DND-41 (cell line): ENCODE measurements at regions not wholly inside any gene's neighbourhood (a gene's known extent, or its start where the extent isn't known, plus 50 kb on each side); places are given as distances from the start of the nearest gene placed in this dataset.

Source experiments
- ATAC-seq: fragments of 200-7000 bp; cut with Tn5 transposase; 3 replicates; pipeline ENCODE4 v1.9.1; 2021; ENCODE audit warnings: low read depth; ENCODE audit not compliant: insufficient read depth
- DNase-seq: peaks from one replicate; pipeline ENCODE4 v3.0.0-alpha.2; 2020
- H2AFZ ChIP-seq: 2 replicates; pipeline ENCODE4 v1.6.0; 2012; ENCODE audit warnings: low read depth, low read length
- H3K27ac ChIP-seq: 2 replicates; pipeline ENCODE4 v1.5.1; 2012; ENCODE audit warnings: low read length, inconsistent platforms
- H3K27me3 ChIP-seq: fragments of 200-600 bp; sonication (generic); 2 replicates; pipeline ENCODE4 v1.6.0; 2012; ENCODE audit warnings: low read length, mild to moderate bottlenecking, inconsistent platforms; ENCODE audit not compliant: insufficient read depth, poor library complexity
- H3K36me3 ChIP-seq: 2 replicates; pipeline ENCODE4 v1.5.1; 2012; ENCODE audit warnings: low read length, inconsistent platforms; ENCODE audit not compliant: insufficient read depth
- H3K4me1 ChIP-seq: 2 replicates; pipeline ENCODE4 v1.5.1; 2012; ENCODE audit warnings: mild to moderate bottlenecking, low read length; ENCODE audit not compliant: insufficient read depth
- H3K4me2 ChIP-seq: 2 replicates; pipeline ENCODE4 v1.6.0; 2012; ENCODE audit warnings: mild to moderate bottlenecking, moderate library complexity, low read length, inconsistent platforms; ENCODE audit not compliant: insufficient read depth
- H3K4me3 ChIP-seq, 2 experiments: fragments of 200-600 bp in 1 of 2; shearing (Covaris generic) in 1 of 2; 2 replicates each; pipeline ENCODE4 v1.5.1; 2012 to 2016; ENCODE audit warnings: inconsistent platforms in 2 of 2, low read length in 2 of 2, mild to moderate bottlenecking in 2 of 2, low read depth in 1 of 2, moderate library complexity in 1 of 2
- H3K79me2 ChIP-seq: 2 replicates; pipeline ENCODE4 v1.6.0; 2012; ENCODE audit warnings: low read length, inconsistent platforms; ENCODE audit not compliant: insufficient read depth
- H3K9ac ChIP-seq: 2 replicates; pipeline ENCODE4 v1.6.0; 2012; ENCODE audit warnings: low read depth, mild to moderate bottlenecking, inconsistent platforms, low read length, moderate library complexity
- H3K9me3 ChIP-seq: 2 replicates; pipeline ENCODE4 v1.5.1; 2012; ENCODE audit warnings: low read length, moderate library complexity, mild to moderate bottlenecking, inconsistent platforms; ENCODE audit not compliant: insufficient read depth, severe bottlenecking
- H4K20me1 ChIP-seq: 2 replicates; pipeline ENCODE4 v1.6.0; 2012; ENCODE audit warnings: low read length; ENCODE audit not compliant: insufficient read depth
- CTCF ChIP-seq: IDR thresholded peaks from 2 replicates; pipeline ENCODE4 v1.5.1; 2012; ENCODE audit warnings: borderline replicate concordance, low read length, moderate library complexity, mild to moderate bottlenecking; ENCODE audit not compliant: poor library complexity, severe bottlenecking; ENCODE audit errors: extremely low read depth
- EZH2 ChIP-seq: IDR thresholded peaks from 3 replicates; pipeline ENCODE4 v1.6.1; 2012; ENCODE audit warnings: borderline replicate concordance, low read depth, mild to moderate bottlenecking, moderate library complexity, low read length, inconsistent platforms; ENCODE audit not compliant: severe bottlenecking

GRCh38 chr5:39906146-39906545 lies 481.4 kb upstream of the DAB2 start:
- no peak overlapping the region for H3K4me2 ChIP-seq
- no peaks in the 10 kb centered on the region for H4K20me1 ChIP-seq
- H3K9ac ChIP-seq: no peak overlapping the region
- ATAC-seq: no peak
- H3K9me3 ChIP-seq: no peaks in the 10 kb centered on the region
- no peak overlapping the region for H3K27ac ChIP-seq
- no peaks in the 10 kb centered on the region for H3K79me2 ChIP-seq
- no peaks in the 10 kb centered on the region for H3K27me3 ChIP-seq
- H3K4me3 ChIP-seq: no peak overlapping the region
- TF ChIP-seq CTCF (no peak), EZH2 (no peak)
- H3K36me3 ChIP-seq: no peaks in the 10 kb centered on the region
- no peak for DNase-seq
- H2AFZ ChIP-seq: no peak overlapping the region
- H3K4me1 ChIP-seq: no peaks in the 10 kb centered on the region

- H3K4me1 ChIP-seq: no peaks in the 10 kb centered on the region
- no peak overlapping the region for H3K4me2 ChIP-seq
- no peak overlapping the region for H2AFZ ChIP-seq
- TF ChIP-seq EZH2: no peak
- no peak for TF ChIP-seq CTCF
- ATAC-seq: no peak
- H3K9me3 ChIP-seq: no peaks in the 10 kb centered on the region
- H3K36me3 ChIP-seq: no peaks in the 10 kb centered on the region
- no peaks in the 10 kb centered on the region for H3K79me2 ChIP-seq
- H3K27ac ChIP-seq: no peak overlapping the region
- H3K4me3 ChIP-seq: no peak overlapping the region
- no peak overlapping the region for H3K9ac ChIP-seq
- no peaks in the 10 kb centered on the region for H3K27me3 ChIP-seq
- H4K20me1 ChIP-seq: no peaks in the 10 kb centered on the region
- DNase-seq: no peak
These were observed 480.6 kb upstream of the DAB2 start for GRCh38 chr5:39905356-39905755.

- DNase-seq (no peak), ATAC-seq (no peak)
- no peak overlapping the region for H3K9ac ChIP-seq
- H3K27ac ChIP-seq: no peak overlapping the region
- no peak overlapping the region for H3K4me2 ChIP-seq
- H3K4me3 ChIP-seq: no peak overlapping the region
- H3K27me3 ChIP-seq: no peaks in the 10 kb centered on the region
- no peaks in the 10 kb centered on the region for H4K20me1 ChIP-seq
- H3K79me2 ChIP-seq: no peaks in the 10 kb centered on the region
- no peak for TF ChIP-seq CTCF
- no peak for TF ChIP-seq EZH2
- no peak overlapping the region for H2AFZ ChIP-seq
- no peaks in the 10 kb centered on the region for H3K36me3 ChIP-seq
- no peaks in the 10 kb centered on the region for H3K9me3 ChIP-seq
- H3K4me1 ChIP-seq: no peaks in the 10 kb centered on the region
These were observed 477.8 kb upstream of the DAB2 start for GRCh38 chr5:39902626-39903025.

- TF ChIP-seq CTCF (no peak), EZH2 (no peak)
- no peaks in the 10 kb centered on the region for H3K9me3 ChIP-seq
- H2AFZ ChIP-seq: no peak overlapping the region
- no peaks in the 10 kb centered on the region for H3K27me3 ChIP-seq
- no peak for ATAC-seq
- DNase-seq: no peak
- no peaks in the 10 kb centered on the region for H3K4me1 ChIP-seq
- no peaks in the 10 kb centered on the region for H3K36me3 ChIP-seq
- H3K9ac ChIP-seq: no peak overlapping the region
- no peaks in the 10 kb centered on the region for H4K20me1 ChIP-seq
- H3K27ac ChIP-seq: no peak overlapping the region
- H3K4me2 ChIP-seq: no peak overlapping the region
- no peaks in the 10 kb centered on the region for H3K79me2 ChIP-seq
- H3K4me3 ChIP-seq: no peak overlapping the region
These were observed 474.0 kb upstream of the DAB2 start for GRCh38 chr5:39898731-39899130.
